SK-N-SH treated with all-trans-retinoic acid at 6 μM for 48 hours (cell line): ENCODE measurements at regions not wholly inside any gene's neighbourhood (a gene's known extent, or its start where the extent isn't known, plus 50 kb on each side); places are given as distances from the start of the nearest gene placed in this dataset.

Experiments used
- ATAC-seq: fragments of 200-7000 bp; cut with Tn5 transposase; 3 replicates; pipeline ENCODE4 v1.9.1; 2020; ENCODE audit warnings: mild to moderate bottlenecking, moderate library complexity
- BACH2 ChIP-seq: fragments of 250-450 bp; sonication (Bioruptor Pico); IDR thresholded peaks from 2 replicates; pipeline ENCODE4 v1.9.0; 2021; ENCODE audit warnings: mild to moderate bottlenecking, borderline replicate concordance
- CREB5 ChIP-seq: fragments of 250-450 bp; sonication (Bioruptor Pico); IDR thresholded peaks from 2 replicates; pipeline ENCODE4 v1.5.1; 2020; ENCODE audit warnings: low read depth, mild to moderate bottlenecking, moderate library complexity
- CSDC2 ChIP-seq: fragments of 250-450 bp; sonication (Bioruptor Pico); IDR thresholded peaks from 2 replicates; pipeline ENCODE4 v1.5.0; 2020; ENCODE audit warnings: mild to moderate bottlenecking, moderate library complexity
- CSRNP3 ChIP-seq: fragments of 250-450 bp; sonication (Bioruptor Pico); IDR thresholded peaks from 2 replicates; pipeline ENCODE4 v1.5.1; 2021; ENCODE audit warnings: mild to moderate bottlenecking, moderate library complexity
- ESRRG ChIP-seq: fragments of 250-450 bp; sonication (Bioruptor Pico); IDR thresholded peaks from 2 replicates; pipeline ENCODE4 v1.6.1; 2021; ENCODE audit warnings: mild to moderate bottlenecking
- ISL1 ChIP-seq: fragments of 250-450 bp; sonication (Bioruptor Pico); IDR thresholded peaks from 2 replicates; pipeline ENCODE4 v2.1.2; 2022; ENCODE audit warnings: mild to moderate bottlenecking, moderate library complexity
- OSR1 ChIP-seq: fragments of 250-450 bp; sonication (Bioruptor Pico); IDR thresholded peaks from 2 replicates; pipeline ENCODE4 v1.8.0; 2022; ENCODE audit warnings: moderate library complexity, mild to moderate bottlenecking, inconsistent platforms
- PATZ1 ChIP-seq: fragments of 250-450 bp; sonication (Bioruptor Pico); IDR thresholded peaks from 2 replicates; pipeline ENCODE4 v1.8.0; 2020; ENCODE audit warnings: mild to moderate bottlenecking, moderate library complexity, borderline replicate concordance
- PPARA ChIP-seq: fragments of 250-450 bp; sonication (Bioruptor Pico); IDR thresholded peaks from 2 replicates; pipeline ENCODE4 v1.5.0; 2020; ENCODE audit warnings: mild to moderate bottlenecking, borderline replicate concordance
- TCF4 ChIP-seq: fragments of 250-450 bp; sonication (Bioruptor Pico); IDR thresholded peaks from 2 replicates; pipeline ENCODE4 v1.8.0; 2021; ENCODE audit warnings: mild to moderate bottlenecking, moderate library complexity, borderline replicate concordance
- TOX ChIP-seq: fragments of 250-450 bp; sonication (Bioruptor Pico); IDR thresholded peaks from 2 replicates; pipeline ENCODE4 v1.8.0; 2021; ENCODE audit warnings: mild to moderate bottlenecking, moderate library complexity, borderline replicate concordance
- ZFP3 ChIP-seq: fragments of 250-450 bp; sonication (Bioruptor Pico); IDR thresholded peaks from 2 replicates; pipeline ENCODE4 v1.5.0; 2020; ENCODE audit warnings: mild to moderate bottlenecking, moderate library complexity
- ZNF70 ChIP-seq: fragments of 450-650 bp; formaldehyde crosslinking; IDR thresholded peaks from 2 replicates; pipeline ENCODE4 v1.5.0; 2020; ENCODE audit warnings: mild to moderate bottlenecking, moderate library complexity
- TF ChIP-seq, protein P1 (sequence below): fragments of 250-450 bp; sonication (Bioruptor Pico); IDR thresholded peaks from 2 replicates; pipeline ENCODE4 v1.8.0; 2021; ENCODE audit warnings: low read depth, mild to moderate bottlenecking, moderate library complexity, borderline replicate concordance
- TF ChIP-seq, protein P2 (sequence below): fragments of 250-450 bp; sonication (Bioruptor Pico); IDR thresholded peaks from 2 replicates; pipeline ENCODE4 v1.5.0; 2020; ENCODE audit warnings: mild to moderate bottlenecking, moderate library complexity

- TF ChIP-seq PATZ1 (no peak), ZNF70 (CRISPR knock-in tag) (no peak), CSDC2 (CRISPR knock-in tag) (no peak), OSR1 (CRISPR knock-in tag) (no peak), ZFP3 (no peak), ISL1 (CRISPR knock-in tag) (no peak), ESRRG (CRISPR knock-in tag) (no peak)
- TF ChIP-seq, protein P1, sequence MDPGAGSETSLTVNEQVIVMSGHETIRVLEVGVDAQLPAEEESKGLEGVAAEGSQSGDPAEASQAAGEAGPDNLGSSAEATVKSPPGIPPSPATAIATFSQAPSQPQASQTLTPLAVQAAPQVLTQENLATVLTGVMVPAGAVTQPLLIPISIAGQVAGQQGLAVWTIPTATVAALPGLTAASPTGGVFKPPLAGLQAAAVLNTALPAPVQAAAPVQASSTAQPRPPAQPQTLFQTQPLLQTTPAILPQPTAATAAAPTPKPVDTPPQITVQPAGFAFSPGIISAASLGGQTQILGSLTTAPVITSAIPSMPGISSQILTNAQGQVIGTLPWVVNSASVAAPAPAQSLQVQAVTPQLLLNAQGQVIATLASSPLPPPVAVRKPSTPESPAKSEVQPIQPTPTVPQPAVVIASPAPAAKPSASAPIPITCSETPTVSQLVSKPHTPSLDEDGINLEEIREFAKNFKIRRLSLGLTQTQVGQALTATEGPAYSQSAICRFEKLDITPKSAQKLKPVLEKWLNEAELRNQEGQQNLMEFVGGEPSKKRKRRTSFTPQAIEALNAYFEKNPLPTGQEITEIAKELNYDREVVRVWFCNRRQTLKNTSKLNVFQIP (CRISPR knock-in tag) = no peak
Measured at GRCh38 chr17:77594416-77595209, 363.9 kb upstream of the TNRC6C start (continued).

DNA sequence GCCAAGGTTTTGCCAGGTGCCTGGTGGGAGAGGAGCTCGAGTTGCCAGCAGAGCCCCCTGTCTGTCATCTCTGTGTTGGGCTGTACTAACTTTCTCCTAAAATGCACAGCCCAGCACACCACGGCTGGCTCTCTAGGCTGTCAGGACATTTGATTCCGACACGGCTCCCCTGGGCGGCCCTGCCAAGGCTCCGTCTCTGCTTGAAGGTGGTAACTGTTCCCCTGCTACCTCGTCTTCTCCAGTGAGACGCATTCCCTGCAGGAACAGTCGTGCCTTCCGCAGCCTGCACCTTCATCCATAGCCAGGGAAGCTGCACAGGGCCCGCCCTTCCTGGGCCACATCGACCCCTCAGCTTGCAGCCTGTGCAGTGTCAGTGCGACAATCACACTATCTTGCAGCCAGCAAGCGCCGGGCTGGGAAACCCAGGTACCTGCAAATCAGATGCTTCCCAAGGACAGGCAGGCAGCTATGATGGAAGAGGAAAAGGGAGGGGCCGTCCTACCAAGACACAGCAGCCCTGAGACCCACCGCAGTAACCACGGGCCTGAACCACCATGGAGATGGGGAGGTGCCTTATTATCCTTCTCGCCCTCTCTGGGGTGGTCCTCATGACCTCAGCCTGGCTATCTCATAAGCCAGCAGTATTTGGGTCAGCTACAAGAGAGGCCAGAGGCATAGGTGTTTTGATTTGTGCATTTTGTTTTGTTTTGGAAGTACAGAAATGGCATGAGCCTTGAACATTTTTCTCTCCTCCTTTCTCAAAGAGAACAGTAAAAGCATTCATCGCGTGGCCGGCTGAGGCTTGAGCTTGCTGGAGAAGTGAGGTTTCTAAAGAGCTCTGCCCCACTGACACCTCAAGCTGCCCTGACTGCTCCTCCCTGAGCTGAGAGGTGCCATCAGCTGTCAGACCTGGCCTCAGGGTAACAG is 361.7 kb upstream of the TNRC6C start:
- ATAC-seq = no peak
- TF ChIP-seq TCF4 = no peak
- no peak for TF ChIP-seq PATZ1
- TF ChIP-seq ZFP3 = no peak
- TF ChIP-seq CSRNP3 (CRISPR knock-in tag) = no peak
- TF ChIP-seq OSR1 (CRISPR knock-in tag) = no peak
- no peak for TF ChIP-seq TOX (CRISPR knock-in tag)
- no peak for TF ChIP-seq BACH2
- TF ChIP-seq, protein P2, sequence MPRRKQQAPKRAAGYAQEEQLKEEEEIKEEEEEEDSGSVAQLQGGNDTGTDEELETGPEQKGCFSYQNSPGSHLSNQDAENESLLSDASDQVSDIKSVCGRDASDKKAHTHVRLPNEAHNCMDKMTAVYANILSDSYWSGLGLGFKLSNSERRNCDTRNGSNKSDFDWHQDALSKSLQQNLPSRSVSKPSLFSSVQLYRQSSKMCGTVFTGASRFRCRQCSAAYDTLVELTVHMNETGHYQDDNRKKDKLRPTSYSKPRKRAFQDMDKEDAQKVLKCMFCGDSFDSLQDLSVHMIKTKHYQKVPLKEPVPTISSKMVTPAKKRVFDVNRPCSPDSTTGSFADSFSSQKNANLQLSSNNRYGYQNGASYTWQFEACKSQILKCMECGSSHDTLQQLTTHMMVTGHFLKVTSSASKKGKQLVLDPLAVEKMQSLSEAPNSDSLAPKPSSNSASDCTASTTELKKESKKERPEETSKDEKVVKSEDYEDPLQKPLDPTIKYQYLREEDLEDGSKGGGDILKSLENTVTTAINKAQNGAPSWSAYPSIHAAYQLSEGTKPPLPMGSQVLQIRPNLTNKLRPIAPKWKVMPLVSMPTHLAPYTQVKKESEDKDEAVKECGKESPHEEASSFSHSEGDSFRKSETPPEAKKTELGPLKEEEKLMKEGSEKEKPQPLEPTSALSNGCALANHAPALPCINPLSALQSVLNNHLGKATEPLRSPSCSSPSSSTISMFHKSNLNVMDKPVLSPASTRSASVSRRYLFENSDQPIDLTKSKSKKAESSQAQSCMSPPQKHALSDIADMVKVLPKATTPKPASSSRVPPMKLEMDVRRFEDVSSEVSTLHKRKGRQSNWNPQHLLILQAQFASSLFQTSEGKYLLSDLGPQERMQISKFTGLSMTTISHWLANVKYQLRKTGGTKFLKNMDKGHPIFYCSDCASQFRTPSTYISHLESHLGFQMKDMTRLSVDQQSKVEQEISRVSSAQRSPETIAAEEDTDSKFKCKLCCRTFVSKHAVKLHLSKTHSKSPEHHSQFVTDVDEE (CRISPR knock-in tag) = no peak
- TF ChIP-seq PPARA = no peak
- TF ChIP-seq CSDC2 (CRISPR knock-in tag) = no peak
- TF ChIP-seq, protein P1 (CRISPR knock-in tag) = no peak
- TF ChIP-seq CREB5 (CRISPR knock-in tag) = no peak
